WTC11 (cell line): ENCODE measurements at regions not wholly inside any gene's neighbourhood (a gene's known extent, or its start where the extent isn't known, plus 50 kb on each side); places are given as distances from the start of the nearest gene placed in this dataset.

ENCODE experiments used
- ATAC-seq: fragments of 200-7000 bp; cut with Tn5 transposase; 2 replicates; pipeline ENCODE4 v1.10.0; 2021; ENCODE audit warnings: mild to moderate bottlenecking, moderate library complexity
- CTCF ChIA-PET: fragments of 300-600 bp; sonication (Branson Sonifier 250); formaldehyde crosslinking; loops from one replicate; lab custom pipeline; 2021; ENCODE audit warnings: antibody characterized with exemption; lab: Charles Lee
- POLR2A ChIA-PET: fragments of 350-600 bp; sonication (Branson Sonifier 250); formaldehyde crosslinking; loops from one replicate; lab custom pipeline; 2021; ENCODE audit warnings: antibody characterized with exemption; lab: Charles Lee
- DNase-seq: peaks from one replicate; pipeline ENCODE4 v3.0.0; 2021; ENCODE audit warnings: low spot score
- H3K27ac Mint-ChIP-seq: 2 replicates; pipeline ENCODE4 v1.8.0; 2021; ENCODE audit warnings: mixed read lengths
- H3K27me3 Mint-ChIP-seq: 2 replicates; pipeline ENCODE4 v1.8.0; 2021; ENCODE audit warnings: low read depth, mild to moderate bottlenecking, moderate library complexity, mixed read lengths
- H3K36me3 Mint-ChIP-seq: 2 replicates; pipeline ENCODE4 v1.8.0; 2021; ENCODE audit warnings: mixed read lengths
- H3K4me1 Mint-ChIP-seq: 2 replicates; pipeline ENCODE4 v1.8.0; 2022; ENCODE audit warnings: mixed read lengths
- H3K4me3 Mint-ChIP-seq: 2 replicates; pipeline ENCODE4 v1.8.0; 2021; ENCODE audit warnings: mild to moderate bottlenecking, moderate library complexity, mixed read lengths
- H3K9me3 Mint-ChIP-seq: 2 replicates; pipeline ENCODE4 v1.8.0; 2021; ENCODE audit warnings: mixed read lengths
- AFF4 ChIP-seq: sonication (generic); formaldehyde crosslinking; IDR thresholded peaks from 2 replicates; pipeline ENCODE4 v1.8.1; 2023; ENCODE audit warnings: mild to moderate bottlenecking, missing genetic modification reagents, borderline replicate concordance
- CREM ChIP-seq: sonication (generic); formaldehyde crosslinking; IDR thresholded peaks from 2 replicates; pipeline ENCODE4 v1.8.1; 2022; ENCODE audit warnings: mild to moderate bottlenecking, missing genetic modification reagents, moderate library complexity
- CTCF ChIP-seq: fragments of 200-600 bp; IDR thresholded peaks from 2 replicates; pipeline ENCODE4 v1.8.0; 2022; ENCODE audit warnings: antibody characterized with exemption
- E2F4 ChIP-seq: sonication (generic); formaldehyde crosslinking; IDR thresholded peaks from 2 replicates; pipeline ENCODE4 v1.8.1; 2022; ENCODE audit warnings: low read depth, mild to moderate bottlenecking, moderate library complexity, missing genetic modification reagents, borderline replicate concordance
- EMX1 ChIP-seq: fragments of 250-450 bp; sonication (Bioruptor Pico); IDR thresholded peaks from 2 replicates; pipeline ENCODE4 v1.8.0; 2021; ENCODE audit warnings: mild to moderate bottlenecking
- ESRRA ChIP-seq: sonication (generic); formaldehyde crosslinking; IDR thresholded peaks from 2 replicates; pipeline ENCODE4 v1.8.1; 2022; ENCODE audit warnings: mild to moderate bottlenecking, missing genetic modification reagents, borderline replicate concordance
- ETV6 ChIP-seq: sonication (generic); formaldehyde crosslinking; IDR thresholded peaks from 2 replicates; pipeline ENCODE4 v1.8.1; 2022; ENCODE audit warnings: mild to moderate bottlenecking, missing genetic modification reagents
- FOXJ3 ChIP-seq: sonication (generic); formaldehyde crosslinking; IDR thresholded peaks from 2 replicates; pipeline ENCODE4 v1.9.0; 2021; ENCODE audit warnings: missing genetic modification reagents, mild to moderate bottlenecking, borderline replicate concordance
- HMGXB4 ChIP-seq: sonication (generic); formaldehyde crosslinking; IDR thresholded peaks from 2 replicates; pipeline ENCODE4 v1.8.1; 2023; ENCODE audit warnings: mild to moderate bottlenecking, moderate library complexity, missing genetic modification reagents
- IRF2 ChIP-seq: sonication (generic); formaldehyde crosslinking; IDR thresholded peaks from 2 replicates; pipeline ENCODE4 v1.8.0; 2022; ENCODE audit warnings: low read depth, missing genetic modification reagents, borderline replicate concordance
- JAZF1 ChIP-seq: fragments of 250-450 bp; sonication (Bioruptor Pico); IDR thresholded peaks from 2 replicates; pipeline ENCODE4 v1.9.0; 2021; ENCODE audit warnings: moderate library complexity, mild to moderate bottlenecking, inconsistent platforms
- JUN ChIP-seq: sonication (generic); formaldehyde crosslinking; IDR thresholded peaks from 2 replicates; pipeline ENCODE4 v1.8.0; 2023; ENCODE audit warnings: mild to moderate bottlenecking, missing genetic modification reagents
- MYBL2 ChIP-seq: sonication (generic); formaldehyde crosslinking; IDR thresholded peaks from 2 replicates; pipeline ENCODE4 v1.8.1; 2023; ENCODE audit warnings: mild to moderate bottlenecking, moderate library complexity, missing genetic modification reagents
- NFE2L1 ChIP-seq: sonication (generic); formaldehyde crosslinking; IDR thresholded peaks from 2 replicates; pipeline ENCODE4 v1.8.1; 2023; ENCODE audit warnings: missing genetic modification reagents
- OVOL2 ChIP-seq: fragments of 250-450 bp; sonication (Bioruptor Pico); IDR thresholded peaks from 2 replicates; pipeline ENCODE4 v1.9.0; 2021; ENCODE audit warnings: mild to moderate bottlenecking, borderline replicate concordance
- PRDM15 ChIP-seq: sonication (generic); formaldehyde crosslinking; IDR thresholded peaks from 2 replicates; pipeline ENCODE4 v1.8.0; 2022; ENCODE audit warnings: missing genetic modification reagents
- RORB ChIP-seq: fragments of 250-450 bp; sonication (Bioruptor Pico); IDR thresholded peaks from 2 replicates; pipeline ENCODE4 v1.9.0; 2021; ENCODE audit warnings: mild to moderate bottlenecking
- SOX15 ChIP-seq: fragments of 250-450 bp; sonication (Bioruptor Pico); IDR thresholded peaks from 2 replicates; pipeline ENCODE4 v1.9.0; 2021; ENCODE audit warnings: mild to moderate bottlenecking
- USF2 ChIP-seq: sonication (generic); formaldehyde crosslinking; IDR thresholded peaks from 2 replicates; pipeline ENCODE4 v1.8.1; 2023; ENCODE audit warnings: mild to moderate bottlenecking, missing genetic modification reagents, moderate library complexity
- ZBTB21 ChIP-seq: sonication (generic); formaldehyde crosslinking; IDR thresholded peaks from 2 replicates; pipeline ENCODE4 v1.8.1; 2023; ENCODE audit warnings: mild to moderate bottlenecking, missing genetic modification reagents, borderline replicate concordance
- ZBTB43 ChIP-seq: sonication (generic); formaldehyde crosslinking; IDR thresholded peaks from 2 replicates; pipeline ENCODE4 v1.8.1; 2023; ENCODE audit warnings: mild to moderate bottlenecking, missing genetic modification reagents
- ZNF423 ChIP-seq: fragments of 250-450 bp; sonication (Bioruptor Pico); IDR thresholded peaks from 2 replicates; pipeline ENCODE4 v2.1.2; 2022; ENCODE audit warnings: mild to moderate bottlenecking, moderate library complexity

- H3K9me3 Mint-ChIP-seq = no peaks in the 10 kb centered on the region
- DNase-seq (no peak), ATAC-seq (no peak)
- H3K4me1 Mint-ChIP-seq = no peaks in the 10 kb centered on the region
- ChIA-PET POLR2A (no interaction called here), CTCF (no interaction called here)
- no peaks in the 10 kb centered on the region for H3K36me3 Mint-ChIP-seq
- H3K4me3 Mint-ChIP-seq = no peak overlapping the region
- TF ChIP-seq USF2 (no peak), IRF2 (CRISPR knock-in tag) (no peak), ZBTB21 (CRISPR knock-in tag) (no peak), JUN (CRISPR knock-in tag) (no peak), PRDM15 (no peak), MYBL2 (CRISPR knock-in tag) (no peak), E2F4 (no peak), NFE2L1 (CRISPR knock-in tag) (no peak), JAZF1 (CRISPR knock-in tag) (no peak)
- no peak overlapping the region for H3K27ac Mint-ChIP-seq
- H3K27me3 Mint-ChIP-seq = no peaks in the 10 kb centered on the region
Measured at GRCh38 chrX:43581167-43581566, 74.9 kb upstream of the MAOA start.

- Mint-ChIP-seq H3K4me1 (no peaks in the 10 kb centered on the region), H3K27ac (no peak overlapping the region), H3K36me3 (no peaks in the 10 kb centered on the region), H3K4me3 (no peak overlapping the region), H3K27me3 (no peaks in the 10 kb centered on the region), H3K9me3 (no peaks in the 10 kb centered on the region)
- ATAC-seq (no peak), DNase-seq (no peak)
- ChIA-PET POLR2A (no interaction called here), CTCF (no interaction called here)
- TF ChIP-seq CTCF (no peak), ESRRA (CRISPR knock-in tag) (no peak), CREM (CRISPR knock-in tag) (no peak), ZNF423 (CRISPR knock-in tag) (no peak), HMGXB4 (CRISPR knock-in tag) (no peak), ZBTB43 (CRISPR knock-in tag) (no peak), FOXJ3 (CRISPR knock-in tag) (no peak), JAZF1 (CRISPR knock-in tag) (no peak), RORB (CRISPR knock-in tag) (no peak), SOX15 (CRISPR knock-in tag) (no peak), OVOL2 (CRISPR knock-in tag) (no peak), EMX1 (CRISPR knock-in tag) (no peak), ETV6 (CRISPR knock-in tag) (no peak), AFF4 (CRISPR knock-in tag) (no peak)
Measured at GRCh38 chrX:43581888-43582539, 74.1 kb upstream of the MAOA start.
